SK-N-SH treated with all-trans-retinoic acid at 6 μM for 48 hours (cell line): ENCODE measurements at regions not wholly inside any gene's neighbourhood (a gene's known extent, or its start where the extent isn't known, plus 50 kb on each side); places are given as distances from the start of the nearest gene placed in this dataset.

ENCODE experiments used
- ATAC-seq: fragments of 200-7000 bp; cut with Tn5 transposase; 3 replicates; pipeline ENCODE4 v1.9.1; 2020; ENCODE audit warnings: mild to moderate bottlenecking, moderate library complexity
- ARNTL ChIP-seq: fragments of 450-650 bp; formaldehyde crosslinking; IDR thresholded peaks from 2 replicates; pipeline ENCODE4 v1.5.0; 2020; ENCODE audit warnings: low read depth, mild to moderate bottlenecking, moderate library complexity, borderline replicate concordance
- CREB5 ChIP-seq: fragments of 250-450 bp; sonication (Bioruptor Pico); IDR thresholded peaks from 2 replicates; pipeline ENCODE4 v1.5.1; 2020; ENCODE audit warnings: low read depth, mild to moderate bottlenecking, moderate library complexity
- CSDC2 ChIP-seq: fragments of 250-450 bp; sonication (Bioruptor Pico); IDR thresholded peaks from 2 replicates; pipeline ENCODE4 v1.5.0; 2020; ENCODE audit warnings: mild to moderate bottlenecking, moderate library complexity
- ESRRG ChIP-seq: fragments of 250-450 bp; sonication (Bioruptor Pico); IDR thresholded peaks from 2 replicates; pipeline ENCODE4 v1.6.1; 2021; ENCODE audit warnings: mild to moderate bottlenecking
- GLIS3 ChIP-seq: fragments of 250-450 bp; sonication (Bioruptor Pico); IDR thresholded peaks from 2 replicates; pipeline ENCODE4 v1.5.0; 2020; ENCODE audit warnings: mild to moderate bottlenecking, moderate library complexity
- ISL1 ChIP-seq: fragments of 250-450 bp; sonication (Bioruptor Pico); IDR thresholded peaks from 2 replicates; pipeline ENCODE4 v2.1.2; 2022; ENCODE audit warnings: mild to moderate bottlenecking, moderate library complexity
- OSR1 ChIP-seq: fragments of 250-450 bp; sonication (Bioruptor Pico); IDR thresholded peaks from 2 replicates; pipeline ENCODE4 v1.8.0; 2022; ENCODE audit warnings: moderate library complexity, mild to moderate bottlenecking, inconsistent platforms
- PATZ1 ChIP-seq: fragments of 250-450 bp; sonication (Bioruptor Pico); IDR thresholded peaks from 2 replicates; pipeline ENCODE4 v1.8.0; 2020; ENCODE audit warnings: mild to moderate bottlenecking, moderate library complexity, borderline replicate concordance
- PPARA ChIP-seq: fragments of 250-450 bp; sonication (Bioruptor Pico); IDR thresholded peaks from 2 replicates; pipeline ENCODE4 v1.5.0; 2020; ENCODE audit warnings: mild to moderate bottlenecking, borderline replicate concordance
- RARB ChIP-seq: fragments of 250-450 bp; sonication (Bioruptor Pico); IDR thresholded peaks from 2 replicates; pipeline ENCODE4 v1.8.0; 2021; ENCODE audit warnings: mild to moderate bottlenecking, moderate library complexity
- TCF4 ChIP-seq: fragments of 250-450 bp; sonication (Bioruptor Pico); IDR thresholded peaks from 2 replicates; pipeline ENCODE4 v1.8.0; 2021; ENCODE audit warnings: mild to moderate bottlenecking, moderate library complexity, borderline replicate concordance
- ZC3H10 ChIP-seq: fragments of 250-450 bp; sonication (Bioruptor Pico); IDR thresholded peaks from 2 replicates; pipeline ENCODE4 v1.5.1; 2021; ENCODE audit warnings: mild to moderate bottlenecking, moderate library complexity
- ZFP3 ChIP-seq: fragments of 250-450 bp; sonication (Bioruptor Pico); IDR thresholded peaks from 2 replicates; pipeline ENCODE4 v1.5.0; 2020; ENCODE audit warnings: mild to moderate bottlenecking, moderate library complexity
- ZFP30 ChIP-seq: fragments of 450-650 bp; formaldehyde crosslinking; IDR thresholded peaks from 2 replicates; pipeline ENCODE4 v1.5.0; 2022; ENCODE audit warnings: mild to moderate bottlenecking, moderate library complexity
- ZNF565 ChIP-seq: fragments of 450-650 bp; formaldehyde crosslinking; conservative IDR thresholded peaks from 2 replicates; pipeline ENCODE4 v1.5.0; 2020; ENCODE audit warnings: low read depth, mild to moderate bottlenecking, moderate library complexity
- ZNF70 ChIP-seq: fragments of 450-650 bp; formaldehyde crosslinking; IDR thresholded peaks from 2 replicates; pipeline ENCODE4 v1.5.0; 2020; ENCODE audit warnings: mild to moderate bottlenecking, moderate library complexity
- ZNF8 ChIP-seq: fragments of 450-650 bp; formaldehyde crosslinking; IDR thresholded peaks from 2 replicates; pipeline ENCODE4 v1.5.0; 2020; ENCODE audit warnings: mild to moderate bottlenecking, moderate library complexity
- TF ChIP-seq, protein P1 (sequence below): fragments of 250-450 bp; sonication (Bioruptor Pico); IDR thresholded peaks from 2 replicates; pipeline ENCODE4 v1.5.0; 2020; ENCODE audit warnings: mild to moderate bottlenecking, moderate library complexity
- TF ChIP-seq, protein P2 (sequence below): fragments of 250-450 bp; sonication (Bioruptor Pico); IDR thresholded peaks from 2 replicates; pipeline ENCODE4 v1.8.0; 2021; ENCODE audit warnings: low read depth, mild to moderate bottlenecking, moderate library complexity, borderline replicate concordance
- TF ChIP-seq, protein P3 (sequence below): fragments of 250-450 bp; sonication (Bioruptor Pico); IDR thresholded peaks from 2 replicates; pipeline ENCODE4 v1.5.1; 2021; ENCODE audit warnings: mild to moderate bottlenecking, moderate library complexity

GRCh38 chr17:77891602-77892001 lies 66.9 kb upstream of the TNRC6C start:
- ATAC-seq = no peak
- TF ChIP-seq, protein P1, sequence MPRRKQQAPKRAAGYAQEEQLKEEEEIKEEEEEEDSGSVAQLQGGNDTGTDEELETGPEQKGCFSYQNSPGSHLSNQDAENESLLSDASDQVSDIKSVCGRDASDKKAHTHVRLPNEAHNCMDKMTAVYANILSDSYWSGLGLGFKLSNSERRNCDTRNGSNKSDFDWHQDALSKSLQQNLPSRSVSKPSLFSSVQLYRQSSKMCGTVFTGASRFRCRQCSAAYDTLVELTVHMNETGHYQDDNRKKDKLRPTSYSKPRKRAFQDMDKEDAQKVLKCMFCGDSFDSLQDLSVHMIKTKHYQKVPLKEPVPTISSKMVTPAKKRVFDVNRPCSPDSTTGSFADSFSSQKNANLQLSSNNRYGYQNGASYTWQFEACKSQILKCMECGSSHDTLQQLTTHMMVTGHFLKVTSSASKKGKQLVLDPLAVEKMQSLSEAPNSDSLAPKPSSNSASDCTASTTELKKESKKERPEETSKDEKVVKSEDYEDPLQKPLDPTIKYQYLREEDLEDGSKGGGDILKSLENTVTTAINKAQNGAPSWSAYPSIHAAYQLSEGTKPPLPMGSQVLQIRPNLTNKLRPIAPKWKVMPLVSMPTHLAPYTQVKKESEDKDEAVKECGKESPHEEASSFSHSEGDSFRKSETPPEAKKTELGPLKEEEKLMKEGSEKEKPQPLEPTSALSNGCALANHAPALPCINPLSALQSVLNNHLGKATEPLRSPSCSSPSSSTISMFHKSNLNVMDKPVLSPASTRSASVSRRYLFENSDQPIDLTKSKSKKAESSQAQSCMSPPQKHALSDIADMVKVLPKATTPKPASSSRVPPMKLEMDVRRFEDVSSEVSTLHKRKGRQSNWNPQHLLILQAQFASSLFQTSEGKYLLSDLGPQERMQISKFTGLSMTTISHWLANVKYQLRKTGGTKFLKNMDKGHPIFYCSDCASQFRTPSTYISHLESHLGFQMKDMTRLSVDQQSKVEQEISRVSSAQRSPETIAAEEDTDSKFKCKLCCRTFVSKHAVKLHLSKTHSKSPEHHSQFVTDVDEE (CRISPR knock-in tag) = no peak

DNA sequence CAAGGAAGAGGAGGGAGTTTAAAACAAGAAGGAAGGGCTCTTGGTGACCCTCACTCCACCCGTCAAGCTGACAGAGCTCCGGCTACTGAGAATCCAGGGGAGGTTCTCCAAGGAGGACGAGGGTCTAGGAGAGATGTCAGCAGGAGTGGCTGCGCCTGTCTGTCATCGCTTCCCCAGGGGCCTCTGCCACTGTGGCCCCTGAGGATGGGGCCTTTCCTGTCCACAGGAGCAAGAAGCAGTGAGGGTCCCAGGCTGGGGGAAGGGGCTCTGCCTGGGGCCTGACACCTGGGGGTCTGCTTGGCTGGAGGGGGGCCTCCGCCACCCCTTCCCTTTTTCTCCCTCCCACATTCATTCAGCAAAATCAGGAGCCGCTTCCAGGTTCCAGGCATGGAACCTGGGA lies 66.5 kb upstream of the TNRC6C start:
- TF ChIP-seq PATZ1 (CRISPR knock-in tag) (no peak), ARNTL (no peak), ESRRG (no peak), PPARA (CRISPR knock-in tag) (no peak), ISL1 (CRISPR knock-in tag) (no peak), ZNF8 (CRISPR knock-in tag) (no peak), ZNF565 (CRISPR knock-in tag) (no peak), ZFP30 (no peak), OSR1 (CRISPR knock-in tag) (no peak), GLIS3 (CRISPR knock-in tag) (no peak), CREB5 (no peak), CSDC2 (CRISPR knock-in tag) (no peak), RARB (CRISPR knock-in tag) (no peak), TCF4 (CRISPR knock-in tag) (no peak), ZC3H10 (CRISPR knock-in tag) (no peak), ZFP3 (CRISPR knock-in tag) (no peak)
- TF ChIP-seq, protein P2, sequence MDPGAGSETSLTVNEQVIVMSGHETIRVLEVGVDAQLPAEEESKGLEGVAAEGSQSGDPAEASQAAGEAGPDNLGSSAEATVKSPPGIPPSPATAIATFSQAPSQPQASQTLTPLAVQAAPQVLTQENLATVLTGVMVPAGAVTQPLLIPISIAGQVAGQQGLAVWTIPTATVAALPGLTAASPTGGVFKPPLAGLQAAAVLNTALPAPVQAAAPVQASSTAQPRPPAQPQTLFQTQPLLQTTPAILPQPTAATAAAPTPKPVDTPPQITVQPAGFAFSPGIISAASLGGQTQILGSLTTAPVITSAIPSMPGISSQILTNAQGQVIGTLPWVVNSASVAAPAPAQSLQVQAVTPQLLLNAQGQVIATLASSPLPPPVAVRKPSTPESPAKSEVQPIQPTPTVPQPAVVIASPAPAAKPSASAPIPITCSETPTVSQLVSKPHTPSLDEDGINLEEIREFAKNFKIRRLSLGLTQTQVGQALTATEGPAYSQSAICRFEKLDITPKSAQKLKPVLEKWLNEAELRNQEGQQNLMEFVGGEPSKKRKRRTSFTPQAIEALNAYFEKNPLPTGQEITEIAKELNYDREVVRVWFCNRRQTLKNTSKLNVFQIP (CRISPR knock-in tag) = no peak
- TF ChIP-seq, protein P1 (CRISPR knock-in tag) = no peak
- TF ChIP-seq, all 23 proteins: peak for 0
- no peak for ATAC-seq

- ATAC-seq = peak; percentile 38; the same call in 2 of the 3 replicates
- TF ChIP-seq, protein P1 (CRISPR knock-in tag) = no peak
- TF ChIP-seq ARNTL (no peak), PATZ1 (CRISPR knock-in tag) (no peak), TCF4 (CRISPR knock-in tag) (no peak), ZNF70 (CRISPR knock-in tag) (no peak), ZFP30 (no peak), RARB (CRISPR knock-in tag) (no peak), ISL1 (CRISPR knock-in tag) (no peak), CSDC2 (CRISPR knock-in tag) (no peak)
- TF ChIP-seq, protein P3, sequence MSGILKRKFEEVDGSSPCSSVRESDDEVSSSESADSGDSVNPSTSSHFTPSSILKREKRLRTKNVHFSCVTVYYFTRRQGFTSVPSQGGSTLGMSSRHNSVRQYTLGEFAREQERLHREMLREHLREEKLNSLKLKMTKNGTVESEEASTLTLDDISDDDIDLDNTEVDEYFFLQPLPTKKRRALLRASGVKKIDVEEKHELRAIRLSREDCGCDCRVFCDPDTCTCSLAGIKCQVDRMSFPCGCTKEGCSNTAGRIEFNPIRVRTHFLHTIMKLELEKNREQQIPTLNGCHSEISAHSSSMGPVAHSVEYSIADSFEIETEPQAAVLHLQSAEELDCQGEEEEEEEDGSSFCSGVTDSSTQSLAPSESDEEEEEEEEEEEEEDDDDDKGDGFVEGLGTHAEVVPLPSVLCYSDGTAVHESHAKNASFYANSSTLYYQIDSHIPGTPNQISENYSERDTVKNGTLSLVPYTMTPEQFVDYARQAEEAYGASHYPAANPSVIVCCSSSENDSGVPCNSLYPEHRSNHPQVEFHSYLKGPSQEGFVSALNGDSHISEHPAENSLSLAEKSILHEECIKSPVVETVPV (CRISPR knock-in tag) = no peak
Measured at GRCh38 chr17:77892469-77893143, 65.9 kb upstream of the TNRC6C start.
